NCI-H2196 (cell line): ENCODE measurements at regions not wholly inside any gene's neighbourhood (a gene's known extent, or its start where the extent isn't known, plus 50 kb on each side); places are given as distances from the start of the nearest gene placed in this dataset.
A peak's percentile ranks its signal among the peaks of the same experiment; 100 is the strongest.

ENCODE experiments used
- DNase-seq: peaks from one replicate; lab custom pipeline; 2025; ENCODE audit not compliant: unreplicated experiment; lab: John Stamatoyannopoulos, UW

GRCh38 chr13:43983373-43983772 is 103.7 kb downstream of the LACC1 start:
- DNase-seq = no peak

GRCh38 chr13:43984292-43984691 is 104.6 kb downstream of the LACC1 start:
- no peak for DNase-seq

- DNase-seq = no peak
Measured at GRCh38 chr13:43985422-43986072, 105.8 kb downstream of the LACC1 start.

- peak; percentile 35 for DNase-seq
Measured at GRCh38 chr13:43986421-43986981, 106.8 kb downstream of the LACC1 start.

GRCh38 chr13:43988302-43988701 is 108.6 kb downstream of the LACC1 start:
- no peak for DNase-seq

- DNase-seq = no peak
Measured at GRCh38 chr13:43990021-43990420, 110.3 kb downstream of the LACC1 start.

- no peak for DNase-seq
Measured at GRCh38 chr13:43990829-43991228, 111.1 kb downstream of the LACC1 start.

GRCh38 chr13:43991773-43992201 is 112.1 kb downstream of the LACC1 start:
- no peak for DNase-seq

GRCh38 chr13:43992211-43992610 is 112.5 kb downstream of the LACC1 start:
- DNase-seq = no peak

GRCh38 chr13:43994999-43995859 is 115.5 kb downstream of the LACC1 start:
- DNase-seq = no peak

GRCh38 chr13:43996221-43996620 is 116.5 kb downstream of the LACC1 start:
- no peak for DNase-seq

GRCh38 chr13:44003481-44003880 is 123.8 kb downstream of the LACC1 start:
- no peak for DNase-seq

GRCh38 chr13:44004878-44005277 is 125.2 kb downstream of the LACC1 start:
- DNase-seq = no peak

- DNase-seq = no peak
Measured at GRCh38 chr13:44007451-44007850, 127.7 kb downstream of the LACC1 start.

GRCh38 chr13:44011036-44011435 is 131.3 kb downstream of the LACC1 start:
- no peak for DNase-seq

- no peak for DNase-seq
Measured at GRCh38 chr13:44012910-44013757, 133.4 kb downstream of the LACC1 start.

- DNase-seq = no peak
Measured at GRCh38 chr13:44013758-44014291, 134.1 kb downstream of the LACC1 start.

- DNase-seq = no peak
Measured at GRCh38 chr13:44014501-44014900, 134.8 kb downstream of the LACC1 start.

- no peak for DNase-seq
Measured at GRCh38 chr13:44015118-44015517, 135.4 kb downstream of the LACC1 start.

GRCh38 chr13:44015811-44016210 is 136.1 kb downstream of the LACC1 start:
- no peak for DNase-seq

- no peak for DNase-seq
Measured at GRCh38 chr13:44017756-44018309, 138.1 kb downstream of the LACC1 start.
